ENCODE measurements at regions not wholly inside any gene's neighbourhood (a gene's known extent, or its start where the extent isn't known, plus 50 kb on each side); places are given as distances from the start of the nearest gene placed in this dataset.
"Not testable (repeated sequence)": the region's sequence is repeated elsewhere in the genome, so short reads cannot be mapped to it uniquely, and the experiment has no call there.

DNA sequence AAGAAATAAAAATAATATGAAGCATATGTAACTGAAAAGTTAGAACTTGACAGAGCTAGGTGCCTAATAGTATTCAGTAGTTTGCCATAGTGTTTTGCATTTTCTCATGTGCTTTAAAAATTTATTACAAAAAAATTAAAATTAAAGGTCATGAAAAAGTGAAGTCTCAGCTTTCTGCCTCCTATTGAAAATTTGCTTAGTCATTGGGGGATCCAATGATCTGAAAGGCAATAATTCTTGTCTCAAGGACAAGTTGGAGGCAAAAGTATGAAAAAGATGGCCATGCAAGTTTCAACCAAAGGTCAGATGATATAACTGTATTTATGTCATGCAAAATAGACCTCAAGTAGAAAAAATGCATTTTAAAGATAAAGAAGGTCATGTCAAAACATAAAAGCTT is 140.7 kb downstream of the DUSP10 start:
- TF ChIP-seq ZFX (IDR thresholded peaks at IDR 0.05), result no peak
- TF ChIP-seq, protein P1, sequence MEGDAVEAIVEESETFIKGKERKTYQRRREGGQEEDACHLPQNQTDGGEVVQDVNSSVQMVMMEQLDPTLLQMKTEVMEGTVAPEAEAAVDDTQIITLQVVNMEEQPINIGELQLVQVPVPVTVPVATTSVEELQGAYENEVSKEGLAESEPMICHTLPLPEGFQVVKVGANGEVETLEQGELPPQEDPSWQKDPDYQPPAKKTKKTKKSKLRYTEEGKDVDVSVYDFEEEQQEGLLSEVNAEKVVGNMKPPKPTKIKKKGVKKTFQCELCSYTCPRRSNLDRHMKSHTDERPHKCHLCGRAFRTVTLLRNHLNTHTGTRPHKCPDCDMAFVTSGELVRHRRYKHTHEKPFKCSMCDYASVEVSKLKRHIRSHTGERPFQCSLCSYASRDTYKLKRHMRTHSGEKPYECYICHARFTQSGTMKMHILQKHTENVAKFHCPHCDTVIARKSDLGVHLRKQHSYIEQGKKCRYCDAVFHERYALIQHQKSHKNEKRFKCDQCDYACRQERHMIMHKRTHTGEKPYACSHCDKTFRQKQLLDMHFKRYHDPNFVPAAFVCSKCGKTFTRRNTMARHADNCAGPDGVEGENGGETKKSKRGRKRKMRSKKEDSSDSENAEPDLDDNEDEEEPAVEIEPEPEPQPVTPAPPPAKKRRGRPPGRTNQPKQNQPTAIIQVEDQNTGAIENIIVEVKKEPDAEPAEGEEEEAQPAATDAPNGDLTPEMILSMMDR (conservative IDR thresholded peaks at IDR 0.05), result no peak
- no peak overlapping the region for H3K27ac ChIP-seq

DNA sequence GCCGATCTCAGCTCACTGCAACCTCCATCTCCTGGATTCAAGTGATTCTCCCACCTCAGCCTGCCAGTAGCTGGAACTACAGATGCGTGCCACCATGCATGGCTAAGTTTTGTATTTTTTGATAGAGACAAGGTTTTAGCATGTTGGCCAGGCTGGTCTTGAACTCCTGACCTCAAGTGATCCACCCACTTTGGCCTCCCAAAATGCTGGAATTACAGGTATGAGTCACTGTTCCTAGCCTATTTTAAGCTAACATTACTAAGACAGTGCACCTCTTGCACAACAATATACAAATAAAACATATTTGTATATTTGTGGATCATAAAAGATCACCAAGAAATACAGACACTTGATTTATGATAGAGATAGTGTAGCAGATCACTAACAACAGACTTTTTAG is 139.1 kb downstream of the DUSP10 start:
- no peak for TF ChIP-seq ZFX (IDR thresholded peaks at IDR 0.05)
- TF ChIP-seq, protein P1 (conservative IDR thresholded peaks at IDR 0.05), result no peak
- no peak overlapping the region for H3K27ac ChIP-seq

- not testable (repeated sequence) for H3K27ac ChIP-seq
These were observed 137.5 kb downstream of the DUSP10 start for GRCh38 chr1:221604390-221604789.

- H3K27ac ChIP-seq, result no peak overlapping the region
- no peak for TF ChIP-seq ZFX (IDR thresholded peaks at IDR 0.05)
- TF ChIP-seq, protein P1 (conservative IDR thresholded peaks at IDR 0.05), result no peak
These were observed 136.9 kb downstream of the DUSP10 start for GRCh38 chr1:221604948-221605347.

DNA sequence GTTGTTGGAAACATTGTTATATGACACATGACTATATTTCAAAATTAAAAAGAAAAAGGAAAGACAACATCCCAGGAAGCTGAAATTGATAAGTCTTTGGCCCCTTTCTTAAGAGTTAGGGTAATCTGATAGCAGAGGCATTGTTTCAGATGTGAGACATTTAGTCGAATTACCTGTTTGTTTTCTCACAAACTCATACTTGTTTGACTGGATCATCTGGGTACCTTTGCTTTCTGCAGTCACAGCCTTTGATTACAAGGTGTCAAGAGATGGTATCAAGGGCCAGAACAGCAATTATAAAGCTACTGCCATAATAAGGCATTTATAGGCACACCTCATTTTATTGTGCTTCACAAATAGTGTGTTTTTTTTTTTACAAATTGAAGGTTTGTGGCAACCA is 136.3 kb downstream of the DUSP10 start:
- no peak overlapping the region for H3K27ac ChIP-seq
- no peak for TF ChIP-seq ZFX (IDR thresholded peaks at IDR 0.05)
- TF ChIP-seq, protein P1 (conservative IDR thresholded peaks at IDR 0.05), result no peak

GRCh38 chr1:221606256-221606655 is 135.6 kb downstream of the DUSP10 start:
- H3K27ac ChIP-seq, result no peak overlapping the region
- TF ChIP-seq, protein P1 (conservative IDR thresholded peaks at IDR 0.05), result no peak
- no peak for TF ChIP-seq ZFX (IDR thresholded peaks at IDR 0.05)

- no peak for TF ChIP-seq ZFX (IDR thresholded peaks at IDR 0.05)
- TF ChIP-seq, protein P1 (conservative IDR thresholded peaks at IDR 0.05), result no peak
- H3K27ac ChIP-seq, result no peak overlapping the region
These were observed 133.0 kb downstream of the DUSP10 start for GRCh38 chr1:221608835-221609320.

DNA sequence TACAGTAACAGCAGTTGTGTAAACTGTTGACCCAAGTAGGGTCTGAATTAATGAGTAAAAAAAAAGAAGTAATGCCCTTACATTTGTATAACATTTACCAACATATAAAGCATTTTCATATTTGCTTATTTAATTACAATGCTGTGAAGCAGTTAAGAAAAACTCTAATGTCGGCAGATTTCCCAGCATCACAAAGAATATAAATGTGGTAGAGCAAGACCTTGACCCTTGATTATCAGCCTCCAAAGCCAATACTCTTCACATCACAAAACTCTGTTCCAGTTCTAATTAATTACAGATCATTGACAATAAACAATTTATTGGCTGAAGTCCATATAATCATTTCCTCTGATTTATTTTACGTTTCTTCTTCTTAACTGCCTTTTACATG is 130.2 kb downstream of the DUSP10 start:
- H3K27ac ChIP-seq, result no peak overlapping the region; the same call in 1 of the 2 replicates
- TF ChIP-seq, protein P1 (conservative IDR thresholded peaks at IDR 0.05), result no peak
